ENCODE measurements at regions not wholly inside any gene's neighbourhood (a gene's known extent, or its start where the extent isn't known, plus 50 kb on each side); places are given as distances from the start of the nearest gene placed in this dataset.

DNA sequence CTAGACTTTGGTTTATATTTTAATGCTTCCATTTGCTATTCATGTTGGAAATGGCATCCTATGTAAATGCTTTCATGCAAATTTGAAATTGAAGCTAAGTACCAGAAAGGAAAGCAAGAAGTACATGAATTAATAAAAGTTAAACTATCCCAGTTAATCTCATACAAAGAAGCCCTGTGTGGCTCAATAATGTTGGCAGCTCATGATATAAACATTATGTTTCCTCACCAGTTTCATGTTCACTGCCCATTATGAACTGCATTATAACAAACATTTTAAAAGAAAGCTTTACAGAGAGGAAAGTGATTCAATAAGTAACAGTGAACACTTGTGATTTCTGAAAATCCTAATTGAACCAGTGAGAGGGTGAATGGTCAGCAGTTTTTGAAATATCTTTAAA lies 62.9 kb upstream of the ROBO2 start:
- TF ChIP-seq, protein P1, sequence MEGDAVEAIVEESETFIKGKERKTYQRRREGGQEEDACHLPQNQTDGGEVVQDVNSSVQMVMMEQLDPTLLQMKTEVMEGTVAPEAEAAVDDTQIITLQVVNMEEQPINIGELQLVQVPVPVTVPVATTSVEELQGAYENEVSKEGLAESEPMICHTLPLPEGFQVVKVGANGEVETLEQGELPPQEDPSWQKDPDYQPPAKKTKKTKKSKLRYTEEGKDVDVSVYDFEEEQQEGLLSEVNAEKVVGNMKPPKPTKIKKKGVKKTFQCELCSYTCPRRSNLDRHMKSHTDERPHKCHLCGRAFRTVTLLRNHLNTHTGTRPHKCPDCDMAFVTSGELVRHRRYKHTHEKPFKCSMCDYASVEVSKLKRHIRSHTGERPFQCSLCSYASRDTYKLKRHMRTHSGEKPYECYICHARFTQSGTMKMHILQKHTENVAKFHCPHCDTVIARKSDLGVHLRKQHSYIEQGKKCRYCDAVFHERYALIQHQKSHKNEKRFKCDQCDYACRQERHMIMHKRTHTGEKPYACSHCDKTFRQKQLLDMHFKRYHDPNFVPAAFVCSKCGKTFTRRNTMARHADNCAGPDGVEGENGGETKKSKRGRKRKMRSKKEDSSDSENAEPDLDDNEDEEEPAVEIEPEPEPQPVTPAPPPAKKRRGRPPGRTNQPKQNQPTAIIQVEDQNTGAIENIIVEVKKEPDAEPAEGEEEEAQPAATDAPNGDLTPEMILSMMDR (IDR thresholded peaks at IDR 0.05): no peak
- no peak for TF ChIP-seq POLR2AphosphoS5 (IDR thresholded peaks at IDR 0.05)
- no peak for TF ChIP-seq POLR2A (IDR thresholded peaks at IDR 0.05)
